PC-3 (cell line): ENCODE measurements at regions not wholly inside any gene's neighbourhood (a gene's known extent, or its start where the extent isn't known, plus 50 kb on each side); places are given as distances from the start of the nearest gene placed in this dataset.

ENCODE experiments used
- ATAC-seq: fragments of 200-7000 bp; cut with Tn5 transposase; 2 replicates; pipeline ENCODE4 v1.9.1; 2020; ENCODE audit warnings: mild to moderate bottlenecking, moderate library complexity
- BruUV-seq: library from RNA; stranded (reverse); fragments of 400-500 nt; replicated peaks from 2 replicates; lab custom pipeline; 2021; lab: Mats Ljungman, UMichigan
- CTCF ChIA-PET: fragments of 300-600 bp; sonication (Branson Sonifier 250); formaldehyde crosslinking; loops from one replicate; lab custom pipeline; 2022; ENCODE audit warnings: antibody characterized with exemption; lab: Charles Lee
- POLR2A ChIA-PET: fragments of 300-600 bp; sonication (Branson Sonifier 250); formaldehyde crosslinking; loops from one replicate; lab custom pipeline; 2022; ENCODE audit warnings: antibody characterized with exemption; ENCODE audit not compliant: unreplicated experiment; lab: Charles Lee
- DNase-seq: peaks from one replicate; pipeline ENCODE4 v3.0.0-alpha.2; 2015
- H2AFZ ChIP-seq: fragments of 300-600 bp; sonication (generic); 2 replicates; pipeline ENCODE4 v1.6.0; 2016; ENCODE audit warnings: antibody characterized with exemption, low read length
- H3F3A ChIP-seq: fragments of 300-600 bp; sonication (generic); one replicate; pipeline ENCODE4 v1.6.0; 2017; ENCODE audit warnings: antibody characterized with exemption, low read length, control low read depth, mild to moderate bottlenecking; ENCODE audit not compliant: unreplicated experiment
- H3K27ac ChIP-seq: fragments of 300-600 bp; sonication (generic); 2 replicates; pipeline ENCODE4 v1.5.1; 2016; ENCODE audit warnings: mild to moderate bottlenecking, low read length
- H3K27me3 ChIP-seq: fragments of 300-600 bp; sonication (generic); 2 replicates; pipeline ENCODE4 v1.6.1; 2016; ENCODE audit warnings: low read length, mixed read lengths
- H3K36me3 ChIP-seq: fragments of 300-600 bp; sonication (generic); 2 replicates; pipeline ENCODE4 v1.6.1; 2016; ENCODE audit warnings: low read depth, mixed run types, low read length, mixed read lengths
- H3K4me1 ChIP-seq: fragments of 300-600 bp; sonication (generic); 2 replicates; pipeline ENCODE4 v1.5.1; 2016; ENCODE audit warnings: low read length; ENCODE audit not compliant: insufficient read depth
- H3K4me2 ChIP-seq: fragments of 300-600 bp; sonication (generic); 2 replicates; pipeline ENCODE4 v1.6.0; 2016; ENCODE audit warnings: low read length
- H3K4me3 ChIP-seq: fragments of 300-600 bp; sonication (generic); 2 replicates; pipeline ENCODE4 v1.5.1; 2016; ENCODE audit warnings: mild to moderate bottlenecking, low read length, mixed read lengths
- H3K79me2 ChIP-seq: fragments of 300-600 bp; sonication (generic); 2 replicates; pipeline ENCODE4 v1.6.1; 2017; ENCODE audit warnings: low read length, mixed read lengths
- H3K9ac ChIP-seq: fragments of 300-600 bp; sonication (generic); 2 replicates; pipeline ENCODE4 v1.6.0; 2016; ENCODE audit warnings: mild to moderate bottlenecking, low read length
- H3K9me2 ChIP-seq: fragments of 300-600 bp; sonication (generic); replicated peaks from 2 replicates; pipeline ENCODE4 v1.6.1; 2016; ENCODE audit warnings: mixed run types, low read length, mixed read lengths
- H3K9me3 ChIP-seq: fragments of 300-600 bp; sonication (generic); 2 replicates; pipeline ENCODE4 v1.6.1; 2016; ENCODE audit warnings: low read length, mixed read lengths
- H4K20me1 ChIP-seq: fragments of 300-600 bp; sonication (generic); 2 replicates; pipeline ENCODE4 v1.6.1; 2016; ENCODE audit warnings: low read length, mixed read lengths
- EZH2 ChIP-seq: fragments of 300-600 bp; sonication (generic); IDR thresholded peaks from one replicate; pipeline ENCODE4 v1.6.1; 2017; ENCODE audit warnings: antibody characterized with exemption, mild to moderate bottlenecking, low read length; ENCODE audit not compliant: unreplicated experiment
- EZH2phosphoT487 ChIP-seq: fragments of 300-600 bp; sonication (generic); IDR thresholded peaks from 2 replicates; pipeline ENCODE4 v1.6.1; 2018; ENCODE audit warnings: mild to moderate bottlenecking, antibody characterized with exemption, low read length, borderline replicate concordance
- intact Hi-C: fragments of 100-400 bp; cut with micrococcal nuclease; formaldehyde crosslinking; loops from 2 replicates; pipeline ENCODE4 v1.9.0; 2023
- TF ChIP-seq, protein P1 (sequence below): fragments of 300-600 bp; sonication (generic); conservative IDR thresholded peaks from 2 replicates; pipeline ENCODE4 v1.5.1; 2017; ENCODE audit warnings: antibody characterized with exemption, low read depth, mild to moderate bottlenecking, low read length

DNA sequence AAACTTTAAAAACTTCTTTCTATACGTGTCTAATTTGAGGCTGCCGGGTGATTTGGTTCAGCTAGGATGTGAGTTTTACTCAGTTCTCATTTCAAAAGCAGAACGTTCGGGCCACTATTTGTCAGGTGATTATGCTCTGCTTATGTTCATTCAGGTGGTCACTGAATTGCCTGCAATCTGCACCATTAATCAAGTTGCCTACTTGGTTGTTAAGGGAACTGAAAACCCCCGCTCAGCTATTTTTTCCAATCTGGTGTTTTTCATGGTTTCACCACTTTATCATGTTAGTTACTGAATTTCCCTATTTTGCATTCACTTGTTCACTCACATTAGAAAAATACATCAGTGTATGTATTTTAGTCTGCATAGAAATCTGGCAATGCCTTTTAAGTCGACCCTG, 523.0 kb downstream of the CSNK1G3 start:
- Histone ChIP-seq H3K4me3 (no peak overlapping the region), H3F3A (no peaks in the 10 kb centered on the region), H3K79me2 (no peaks in the 10 kb centered on the region), H3K9me2 (no peaks in the 10 kb centered on the region), H3K27ac (no peak overlapping the region), H3K9ac (no peak overlapping the region), H3K4me2 (no peak overlapping the region), H3K27me3 (no peaks in the 10 kb centered on the region), H3K9me3 (no peaks in the 10 kb centered on the region), H3K36me3 (no peaks in the 10 kb centered on the region), H2AFZ (no peak overlapping the region), H4K20me1 (no peaks in the 10 kb centered on the region), H3K4me1 (no peaks in the 10 kb centered on the region)
- no peak for ATAC-seq
- CTCF ChIA-PET = no interaction called here
- POLR2A ChIA-PET = no interaction called here
- intact Hi-C loops = no loop called here
- DNase-seq = no peak
- TF ChIP-seq, protein P1, sequence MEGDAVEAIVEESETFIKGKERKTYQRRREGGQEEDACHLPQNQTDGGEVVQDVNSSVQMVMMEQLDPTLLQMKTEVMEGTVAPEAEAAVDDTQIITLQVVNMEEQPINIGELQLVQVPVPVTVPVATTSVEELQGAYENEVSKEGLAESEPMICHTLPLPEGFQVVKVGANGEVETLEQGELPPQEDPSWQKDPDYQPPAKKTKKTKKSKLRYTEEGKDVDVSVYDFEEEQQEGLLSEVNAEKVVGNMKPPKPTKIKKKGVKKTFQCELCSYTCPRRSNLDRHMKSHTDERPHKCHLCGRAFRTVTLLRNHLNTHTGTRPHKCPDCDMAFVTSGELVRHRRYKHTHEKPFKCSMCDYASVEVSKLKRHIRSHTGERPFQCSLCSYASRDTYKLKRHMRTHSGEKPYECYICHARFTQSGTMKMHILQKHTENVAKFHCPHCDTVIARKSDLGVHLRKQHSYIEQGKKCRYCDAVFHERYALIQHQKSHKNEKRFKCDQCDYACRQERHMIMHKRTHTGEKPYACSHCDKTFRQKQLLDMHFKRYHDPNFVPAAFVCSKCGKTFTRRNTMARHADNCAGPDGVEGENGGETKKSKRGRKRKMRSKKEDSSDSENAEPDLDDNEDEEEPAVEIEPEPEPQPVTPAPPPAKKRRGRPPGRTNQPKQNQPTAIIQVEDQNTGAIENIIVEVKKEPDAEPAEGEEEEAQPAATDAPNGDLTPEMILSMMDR = no peak
- TF ChIP-seq EZH2phosphoT487 (no peak), EZH2 (no peak)
- no TSS peak for BruUV-seq

GRCh38 chr5:124034083-124034700, 522.2 kb downstream of the CSNK1G3 start:
- DNase-seq = no peak
- intact Hi-C loops = no loop called here

GRCh38 chr5:124030043-124030491, 518.1 kb downstream of the CSNK1G3 start:
- no peaks in the 10 kb centered on the region for H3K4me1 ChIP-seq
- H3K9me3 ChIP-seq = no peaks in the 10 kb centered on the region
- H3K27me3 ChIP-seq = no peaks in the 10 kb centered on the region
- TF ChIP-seq EZH2phosphoT487 (no peak), EZH2 (no peak)
- TF ChIP-seq, protein P1 = no peak
- no peak overlapping the region for H2AFZ ChIP-seq
- H3F3A ChIP-seq = no peaks in the 10 kb centered on the region
- H3K4me3 ChIP-seq = no peak overlapping the region
- no peaks in the 10 kb centered on the region for H3K9me2 ChIP-seq
- no TSS peak for BruUV-seq
- intact Hi-C loops = no loop called here
- ATAC-seq (no peak), DNase-seq (no peak)
- no peaks in the 10 kb centered on the region for H3K79me2 ChIP-seq
- no peak overlapping the region for H3K27ac ChIP-seq
- H3K9ac ChIP-seq = no peak overlapping the region
- H4K20me1 ChIP-seq = no peaks in the 10 kb centered on the region
- POLR2A ChIA-PET = no interaction called here
- CTCF ChIA-PET = no interaction called here
- no peaks in the 10 kb centered on the region for H3K36me3 ChIP-seq
- H3K4me2 ChIP-seq = no peak overlapping the region

More at GRCh38 chr5:124034083-124034700, 522.2 kb downstream of the CSNK1G3 start:
- Histone ChIP-seq H3K4me3 (no peak overlapping the region), H2AFZ (no peak overlapping the region), H3K9me2 (no peaks in the 10 kb centered on the region), H3K36me3 (no peaks in the 10 kb centered on the region), H3K27ac (no peak overlapping the region), H3K4me1 (no peaks in the 10 kb centered on the region), H3F3A (no peaks in the 10 kb centered on the region), H3K27me3 (no peaks in the 10 kb centered on the region), H3K4me2 (no peak overlapping the region), H4K20me1 (no peaks in the 10 kb centered on the region), H3K9ac (no peak overlapping the region), H3K9me3 (no peaks in the 10 kb centered on the region), H3K79me2 (no peaks in the 10 kb centered on the region)
- BruUV-seq = no TSS peak
- no peak for ATAC-seq
- TF ChIP-seq EZH2phosphoT487 (no peak), EZH2 (no peak)
- TF ChIP-seq, protein P1 = no peak
- ChIA-PET CTCF (no interaction called here), POLR2A (no interaction called here)
